MM.1S (cell line): ENCODE measurements at regions not wholly inside any gene's neighbourhood (a gene's known extent, or its start where the extent isn't known, plus 50 kb on each side); places are given as distances from the start of the nearest gene placed in this dataset.

Experiments
- EZH2 ChIP-seq: fragments of 300-600 bp; sonication (generic); optimal IDR thresholded peaks from 2 replicates; pipeline ENCODE3; 2017; ENCODE audit warnings: low read depth, mild to moderate bottlenecking, antibody characterized with exemption, low read length, mixed read lengths
- EZH2phosphoT487 ChIP-seq: fragments of 300-600 bp; sonication (generic); IDR thresholded peaks from 2 replicates; pipeline ENCODE4 v1.6.1; 2018; ENCODE audit warnings: antibody characterized with exemption, low read length
- TF ChIP-seq, protein P1 (sequence below): fragments of 300-600 bp; sonication (generic); IDR thresholded peaks from 2 replicates; pipeline ENCODE4 v1.5.1; 2016; ENCODE audit warnings: antibody characterized with exemption, low read length, mixed read lengths

GRCh38 chr3:194030372-194030771, 105.6 kb upstream of the HES1 start:
- TF ChIP-seq, protein P1, sequence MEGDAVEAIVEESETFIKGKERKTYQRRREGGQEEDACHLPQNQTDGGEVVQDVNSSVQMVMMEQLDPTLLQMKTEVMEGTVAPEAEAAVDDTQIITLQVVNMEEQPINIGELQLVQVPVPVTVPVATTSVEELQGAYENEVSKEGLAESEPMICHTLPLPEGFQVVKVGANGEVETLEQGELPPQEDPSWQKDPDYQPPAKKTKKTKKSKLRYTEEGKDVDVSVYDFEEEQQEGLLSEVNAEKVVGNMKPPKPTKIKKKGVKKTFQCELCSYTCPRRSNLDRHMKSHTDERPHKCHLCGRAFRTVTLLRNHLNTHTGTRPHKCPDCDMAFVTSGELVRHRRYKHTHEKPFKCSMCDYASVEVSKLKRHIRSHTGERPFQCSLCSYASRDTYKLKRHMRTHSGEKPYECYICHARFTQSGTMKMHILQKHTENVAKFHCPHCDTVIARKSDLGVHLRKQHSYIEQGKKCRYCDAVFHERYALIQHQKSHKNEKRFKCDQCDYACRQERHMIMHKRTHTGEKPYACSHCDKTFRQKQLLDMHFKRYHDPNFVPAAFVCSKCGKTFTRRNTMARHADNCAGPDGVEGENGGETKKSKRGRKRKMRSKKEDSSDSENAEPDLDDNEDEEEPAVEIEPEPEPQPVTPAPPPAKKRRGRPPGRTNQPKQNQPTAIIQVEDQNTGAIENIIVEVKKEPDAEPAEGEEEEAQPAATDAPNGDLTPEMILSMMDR = no peak
- TF ChIP-seq EZH2 (no peak), EZH2phosphoT487 (no peak)
